Tibial nerve (tissue), 4 donors: ENCODE measurements at regions not wholly inside any gene's neighbourhood (a gene's known extent, or its start where the extent isn't known, plus 50 kb on each side); places are given as distances from the start of the nearest gene placed in this dataset.

Source experiments
- EP300 ChIP-seq, 2 donors: sonication (generic); formaldehyde crosslinking; IDR thresholded peaks; one replicate each; pipeline ENCODE4 v1.6.1; 2017; ENCODE audit warnings: antibody characterized with exemption in 2 of 2, mild to moderate bottlenecking in 1 of 2
- TF ChIP-seq, protein P1 (sequence below), 5 experiments: fragments of 200-600 bp in 3 of 5; fragments of 450-650 bp in 2 of 5; sonication (generic) in 3 of 5; IDR thresholded peaks; one replicate each; pipeline ENCODE4 v1.5.1; 2016 to 2019; ENCODE audit warnings: antibody characterized with exemption in 5 of 5, mild to moderate bottlenecking in 3 of 5, moderate library complexity in 2 of 5

DNA sequence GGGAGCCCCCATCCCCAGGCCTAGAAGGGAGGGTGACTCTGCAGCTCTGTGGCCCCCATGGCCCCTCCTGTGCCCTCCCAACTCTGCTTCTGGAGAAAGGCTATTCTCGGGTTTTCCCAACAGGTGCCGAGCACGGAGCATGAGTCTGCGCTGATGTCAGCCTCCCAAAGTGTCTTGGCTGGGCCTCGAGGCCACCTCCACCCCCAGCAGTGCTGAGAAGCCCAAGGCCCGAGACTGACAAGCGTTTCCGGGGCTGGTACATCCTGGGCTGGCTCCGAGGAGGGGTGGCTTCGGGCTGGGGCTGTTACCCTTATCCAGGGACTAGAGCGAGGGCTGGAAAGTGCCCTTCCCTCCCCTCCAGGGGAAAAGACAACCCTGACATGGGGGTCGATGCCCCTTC is 60.2 kb upstream of the GATA5 start:
- TF ChIP-seq, protein P1, sequence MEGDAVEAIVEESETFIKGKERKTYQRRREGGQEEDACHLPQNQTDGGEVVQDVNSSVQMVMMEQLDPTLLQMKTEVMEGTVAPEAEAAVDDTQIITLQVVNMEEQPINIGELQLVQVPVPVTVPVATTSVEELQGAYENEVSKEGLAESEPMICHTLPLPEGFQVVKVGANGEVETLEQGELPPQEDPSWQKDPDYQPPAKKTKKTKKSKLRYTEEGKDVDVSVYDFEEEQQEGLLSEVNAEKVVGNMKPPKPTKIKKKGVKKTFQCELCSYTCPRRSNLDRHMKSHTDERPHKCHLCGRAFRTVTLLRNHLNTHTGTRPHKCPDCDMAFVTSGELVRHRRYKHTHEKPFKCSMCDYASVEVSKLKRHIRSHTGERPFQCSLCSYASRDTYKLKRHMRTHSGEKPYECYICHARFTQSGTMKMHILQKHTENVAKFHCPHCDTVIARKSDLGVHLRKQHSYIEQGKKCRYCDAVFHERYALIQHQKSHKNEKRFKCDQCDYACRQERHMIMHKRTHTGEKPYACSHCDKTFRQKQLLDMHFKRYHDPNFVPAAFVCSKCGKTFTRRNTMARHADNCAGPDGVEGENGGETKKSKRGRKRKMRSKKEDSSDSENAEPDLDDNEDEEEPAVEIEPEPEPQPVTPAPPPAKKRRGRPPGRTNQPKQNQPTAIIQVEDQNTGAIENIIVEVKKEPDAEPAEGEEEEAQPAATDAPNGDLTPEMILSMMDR (IDR thresholded peaks at IDR 0.05) = no peak
- TF ChIP-seq EP300 (IDR thresholded peaks at IDR 0.05) = no peak
